Mammary epithelial cell (primary cell): ENCODE measurements at regions not wholly inside any gene's neighbourhood (a gene's known extent, or its start where the extent isn't known, plus 50 kb on each side); places are given as distances from the start of the nearest gene placed in this dataset.

Experiments used
- CTCF ChIP-seq, 2 donors: IDR thresholded peaks in 1 of 2; conservative IDR thresholded peaks in 1 of 2; 2 replicates each; pipeline ENCODE4 v1.5.1; 2011 to 2012; ENCODE audit warnings: inconsistent platforms in 2 of 2, low read length in 2 of 2, mild to moderate bottlenecking in 2 of 2, control low read depth in 1 of 2, low read depth in 1 of 2; ENCODE audit not compliant: insufficient read depth in 1 of 2; ENCODE audit errors: extremely low read depth in 1 of 2
- EZH2 ChIP-seq: IDR thresholded peaks from 2 replicates; pipeline ENCODE4 v1.6.1; 2012; ENCODE audit warnings: low read length, inconsistent platforms, borderline replicate concordance

- TF ChIP-seq CTCF (conservative IDR thresholded peaks at IDR 0.05 in 1 of 2, IDR thresholded peaks at IDR 0.05 in 1 of 2; ENCODE audit: extremely low read depth in 1 of 2, insufficient read depth in 1 of 2, low read depth in 1 of 2, low read length in 2 of 2) (no peak), EZH2 (no peak)
Observed at GRCh38 chr22:48702573-48703264, 1125.0 kb downstream of the BRD1 start.
